HG03558 (cell line): ENCODE measurements at regions not wholly inside any gene's neighbourhood (a gene's known extent, or its start where the extent isn't known, plus 50 kb on each side); places are given as distances from the start of the nearest gene placed in this dataset.

Experiments used
- ATAC-seq: cut with Tn5 transposase; IDR thresholded peaks from one replicate; pipeline ENCODE4 v1.9.1; 2021; ENCODE audit warnings: moderate number of reproducible peaks; ENCODE audit not compliant: unreplicated experiment; ENCODE audit errors: extremely low read depth

GRCh38 chr6:168756009-168756634 is 315.1 kb downstream of the SMOC2 start:
- no peak for ATAC-seq

GRCh38 chr6:168746643-168747042 is 305.7 kb downstream of the SMOC2 start:
- ATAC-seq: no peak

GRCh38 chr6:168746013-168746412 is 305.0 kb downstream of the SMOC2 start:
- ATAC-seq: no peak

GRCh38 chr6:168744861-168745260 is 303.9 kb downstream of the SMOC2 start:
- ATAC-seq: no peak

- no peak for ATAC-seq
Observed at GRCh38 chr6:168741942-168742782, 301.2 kb downstream of the SMOC2 start.

GRCh38 chr6:168741305-168741704 is 300.3 kb downstream of the SMOC2 start:
- no peak for ATAC-seq

- no peak for ATAC-seq
Observed at GRCh38 chr6:168739381-168739780, 298.4 kb downstream of the SMOC2 start.

- ATAC-seq: no peak
Observed at GRCh38 chr6:168737481-168737880, 296.5 kb downstream of the SMOC2 start.

- no peak for ATAC-seq
Observed at GRCh38 chr6:168737014-168737413, 296.0 kb downstream of the SMOC2 start.

GRCh38 chr6:168736039-168736438 is 295.1 kb downstream of the SMOC2 start:
- ATAC-seq: no peak

GRCh38 chr6:168735268-168735949 is 294.4 kb downstream of the SMOC2 start:
- no peak for ATAC-seq

- no peak for ATAC-seq
Observed at GRCh38 chr6:168734523-168734922, 293.5 kb downstream of the SMOC2 start.

GRCh38 chr6:168732676-168733075 is 291.7 kb downstream of the SMOC2 start:
- ATAC-seq: no peak

- no peak for ATAC-seq
Observed at GRCh38 chr6:168730931-168731716, 290.1 kb downstream of the SMOC2 start.

- no peak for ATAC-seq
Observed at GRCh38 chr6:168728056-168728455, 287.1 kb downstream of the SMOC2 start.

- ATAC-seq: no peak
Observed at GRCh38 chr6:168726312-168726856, 285.4 kb downstream of the SMOC2 start.

GRCh38 chr6:168725802-168726201 is 284.8 kb downstream of the SMOC2 start:
- ATAC-seq: no peak

- no peak for ATAC-seq
Observed at GRCh38 chr6:168724669-168725570, 283.9 kb downstream of the SMOC2 start.

GRCh38 chr6:168724033-168724432 is 283.0 kb downstream of the SMOC2 start:
- no peak for ATAC-seq
